Astrocyte of the cerebellum (primary cell): ENCODE measurements at regions not wholly inside any gene's neighbourhood (a gene's known extent, or its start where the extent isn't known, plus 50 kb on each side); places are given as distances from the start of the nearest gene placed in this dataset.

ENCODE experiments used
- DNase-seq: peaks from one replicate; pipeline ENCODE4 v3.0.0-alpha.2; 2011; ENCODE audit warnings: low read depth
- H3K4me3 ChIP-seq: 2 replicates; pipeline ENCODE4 v1.5.1; 2011; ENCODE audit warnings: mild to moderate bottlenecking, low read depth, low read length, moderate library complexity
- CTCF ChIP-seq: IDR thresholded peaks from 2 replicates; pipeline ENCODE4 v1.5.1; 2012; ENCODE audit warnings: low read length, low read depth, moderate library complexity, mild to moderate bottlenecking; ENCODE audit errors: missing control alignments
- in situ Hi-C: cut with HindIII; loops from 2 replicates; pipeline ENCODE4 v1.10.0; 2017; ENCODE audit warnings: low sequenced_read_pairs

DNA sequence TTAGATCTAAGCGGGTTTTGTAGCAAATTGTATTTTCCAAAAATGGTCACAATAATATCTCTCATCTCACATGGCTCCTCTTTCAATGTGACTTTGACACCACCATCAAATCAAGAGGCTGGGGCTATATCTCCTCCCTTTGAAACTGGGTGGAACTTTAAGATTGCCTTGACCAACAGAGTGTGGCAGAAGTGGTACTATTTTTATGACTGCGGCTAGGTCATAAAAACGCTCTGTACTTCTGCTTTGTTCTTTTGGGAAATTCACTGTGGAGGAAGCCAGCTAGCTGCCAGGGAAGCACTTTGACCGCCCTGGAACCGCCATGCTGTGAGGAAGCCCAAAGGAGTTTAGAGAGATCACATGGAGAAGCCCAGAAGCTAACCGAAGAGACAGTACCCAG lies 50.7 kb upstream of the ACOT11 start:
- TF ChIP-seq CTCF: no peak
- no peak for DNase-seq
- no peak overlapping the region for H3K4me3 ChIP-seq
- in situ Hi-C loops: no loop called here

GRCh38 chr1:54495954-54496353 lies 52.1 kb upstream of the ACOT11 start:
- TF ChIP-seq CTCF: no peak
- no peak for DNase-seq

DNA sequence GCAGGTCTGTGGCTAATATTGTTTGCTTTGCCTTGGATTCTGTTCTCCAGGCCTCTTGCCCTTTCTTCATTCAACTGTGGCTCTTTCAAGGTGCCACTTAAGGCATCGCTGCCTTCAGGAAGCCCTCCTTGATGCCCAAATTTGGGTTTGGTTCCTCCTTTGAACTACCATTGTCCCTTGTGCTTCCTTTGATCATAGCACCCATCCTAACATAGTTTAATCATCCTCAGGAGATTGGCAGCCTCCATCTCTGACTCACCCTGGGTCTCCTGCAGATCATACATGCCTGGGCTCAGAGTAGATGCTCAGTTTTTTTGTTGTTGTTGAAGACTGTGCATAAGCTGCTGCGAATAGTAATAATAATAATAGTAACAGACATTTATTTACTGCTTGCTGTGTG lies 54.4 kb upstream of the ACOT11 start:
- DNase-seq: no peak
- in situ Hi-C loops: no loop called here
- H3K4me3 ChIP-seq: no peak overlapping the region
- TF ChIP-seq CTCF: no peak

More at GRCh38 chr1:54495954-54496353, 52.1 kb upstream of the ACOT11 start:
- in situ Hi-C loops: no loop called here
- no peak overlapping the region for H3K4me3 ChIP-seq

- DNase-seq: no peak
- no peak for TF ChIP-seq CTCF
- H3K4me3 ChIP-seq: no peak overlapping the region
- in situ Hi-C loops: no loop called here
Observed at GRCh38 chr1:54490361-54491248, 57.4 kb upstream of the ACOT11 start.

GRCh38 chr1:54489627-54490250 lies 58.3 kb upstream of the ACOT11 start:
- TF ChIP-seq CTCF: no peak
- peak overlapping the region; percentile 47 for H3K4me3 ChIP-seq
- no peak for DNase-seq
- in situ Hi-C loops: loop anchor here (5.0 kb wide), 2 partner anchors 77 to 162 kb away; no protein-coding TSS in a partner anchor

DNA sequence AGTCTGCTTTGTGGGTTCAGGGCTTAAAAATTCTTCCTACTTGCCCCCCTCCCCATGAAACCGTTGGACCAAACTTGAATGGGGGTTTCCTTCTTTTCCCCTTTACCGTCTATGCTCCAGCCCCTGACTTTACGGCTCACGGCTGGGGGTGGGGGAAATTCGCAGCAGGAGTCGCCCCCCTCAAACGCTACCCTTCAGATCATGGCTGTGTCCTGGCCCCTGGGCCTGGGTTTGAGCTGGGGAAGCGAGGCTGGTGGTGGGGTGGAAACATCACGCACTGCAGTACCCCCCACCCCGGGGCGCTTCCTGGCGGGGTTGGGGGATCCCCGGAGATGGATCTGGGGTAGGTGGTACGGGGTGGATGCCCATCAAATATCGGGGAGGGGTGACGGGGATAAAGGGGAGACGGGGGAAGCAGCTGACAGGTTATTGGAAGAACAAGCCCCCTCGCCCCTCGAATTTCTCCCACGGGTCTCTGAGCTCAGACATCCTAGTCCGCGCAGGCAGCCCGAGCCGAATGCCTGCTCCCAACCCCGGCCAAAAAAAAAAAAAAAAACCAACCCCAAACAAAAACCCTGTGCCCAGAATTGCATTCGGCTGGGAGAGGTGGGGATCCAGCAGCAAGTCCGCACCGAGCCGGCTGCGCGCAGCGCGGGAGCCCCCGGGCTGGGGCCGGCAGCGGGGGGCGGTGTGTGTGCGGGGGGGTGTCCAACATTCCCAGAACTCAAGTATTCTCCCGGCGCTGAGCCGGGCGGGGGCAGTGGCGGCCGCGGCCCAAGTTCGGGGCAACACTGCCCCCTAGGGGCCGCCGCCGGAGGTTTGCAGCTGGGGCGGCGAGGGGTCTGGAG lies 59.0 kb upstream of the ACOT11 start:
- peak; percentile 44 for DNase-seq
- in situ Hi-C loops: loop anchor here (5.0 kb wide), 2 partner anchors 77 to 162 kb away; no protein-coding TSS in a partner anchor
- H3K4me3 ChIP-seq: peak overlapping the region; percentile 47
- peak; percentile 86 for TF ChIP-seq CTCF
